Neural cell (in vitro differentiated cells): ENCODE measurements at regions not wholly inside any gene's neighbourhood (a gene's known extent, or its start where the extent isn't known, plus 50 kb on each side); places are given as distances from the start of the nearest gene placed in this dataset.

ENCODE experiments used
- H2AFZ ChIP-seq: fragments of 200-600, 300-800 bp; sonication (generic), shearing (Covaris generic); 2 replicates; pipeline ENCODE4 v1.6.0; 2014; ENCODE audit warnings: low read depth, mild to moderate bottlenecking, antibody characterized with exemption, low read length, moderate library complexity
- H3F3A ChIP-seq: fragments of 200-600 bp; shearing (Covaris generic); 2 replicates; pipeline ENCODE4 v1.6.1; 2016; ENCODE audit warnings: mild to moderate bottlenecking, moderate library complexity, mixed read lengths, antibody characterized with exemption, low read length; ENCODE audit not compliant: insufficient read depth, poor library complexity, severe bottlenecking
- H3K27ac ChIP-seq: fragments of 200-600, 300-800 bp; sonication (generic), shearing (Covaris generic); 2 replicates; pipeline ENCODE4 v1.5.1; 2014; ENCODE audit warnings: mild to moderate bottlenecking, low read length, moderate library complexity
- H3K27me3 ChIP-seq: fragments of 300-800, 200-600 bp; sonication (generic), shearing (Covaris generic); 2 replicates; pipeline ENCODE4 v1.6.0; 2014; ENCODE audit warnings: mild to moderate bottlenecking, low read depth, low read length, moderate library complexity; ENCODE audit not compliant: insufficient read depth
- H3K36me3 ChIP-seq: fragments of 300-800, 200-600 bp; sonication (generic), shearing (Covaris generic); 2 replicates; pipeline ENCODE4 v1.5.1; 2014; ENCODE audit warnings: mild to moderate bottlenecking, antibody characterized with exemption, low read length, moderate library complexity; ENCODE audit not compliant: insufficient read depth
- H3K4me2 ChIP-seq: fragments of 300-800, 200-600 bp; sonication (generic), shearing (Covaris generic); 2 replicates; pipeline ENCODE4 v1.6.0; 2014; ENCODE audit warnings: mild to moderate bottlenecking, low read length
- H3K4me3 ChIP-seq: fragments of 300-800, 200-600 bp; sonication (generic), shearing (Covaris generic); 2 replicates; pipeline ENCODE4 v1.5.1; 2014; ENCODE audit warnings: mild to moderate bottlenecking, low read length, moderate library complexity
- H3K79me2 ChIP-seq: fragments of 200-600 bp; shearing (Covaris generic); replicated peaks from 2 replicates; pipeline ENCODE4 v1.6.0; 2014; ENCODE audit warnings: mild to moderate bottlenecking, low read length, moderate library complexity; ENCODE audit not compliant: insufficient read depth
- H3K9ac ChIP-seq: fragments of 300-800, 200-600 bp; sonication (generic), shearing (Covaris generic); 2 replicates; pipeline ENCODE4 v1.6.1; 2016; ENCODE audit warnings: mild to moderate bottlenecking, low read length, mixed read lengths
- H3K9me2 ChIP-seq: fragments of 200-600 bp; shearing (Covaris generic); 2 replicates; pipeline ENCODE4 v1.6.1; 2016; ENCODE audit warnings: mild to moderate bottlenecking, low read length, mixed read lengths; ENCODE audit not compliant: insufficient read depth
- H3K9me3 ChIP-seq: fragments of 200-600, 300-800 bp; sonication (generic), shearing (Covaris generic); 2 replicates; pipeline ENCODE4 v1.6.1; 2016; ENCODE audit warnings: mild to moderate bottlenecking, mixed run types, low read length, moderate library complexity, mixed read lengths
- H4K20me1 ChIP-seq: fragments of 200-600 bp; shearing (Covaris generic); 2 replicates; pipeline ENCODE4 v1.6.1; 2016; ENCODE audit warnings: mild to moderate bottlenecking, mixed run types; ENCODE audit not compliant: insufficient read depth
- CTCF ChIP-seq: fragments of 450-650 bp; IDR thresholded peaks from 2 replicates; pipeline ENCODE4 v1.5.1; 2014; ENCODE audit warnings: antibody characterized with exemption, mild to moderate bottlenecking, moderate library complexity; ENCODE audit not compliant: poor library complexity, severe bottlenecking
- EP300 ChIP-seq: fragments of 450-650 bp; conservative IDR thresholded peaks from 2 replicates; pipeline ENCODE4 v1.6.1; 2014; ENCODE audit warnings: antibody characterized with exemption, mild to moderate bottlenecking, moderate library complexity; ENCODE audit not compliant: poor library complexity, severe bottlenecking
- EZH2 ChIP-seq: fragments of 200-600, 300-800 bp; shearing (Covaris generic), sonication (generic); IDR thresholded peaks from 2 replicates; pipeline ENCODE4 v1.6.1; 2014; ENCODE audit warnings: antibody characterized with exemption, low read length, borderline replicate concordance, mild to moderate bottlenecking; ENCODE audit not compliant: insufficient read depth, poor library complexity, severe bottlenecking
- MXI1 ChIP-seq: fragments of 450-650 bp; conservative IDR thresholded peaks from 2 replicates; pipeline ENCODE4 v1.6.1; 2014; ENCODE audit warnings: antibody characterized with exemption, mild to moderate bottlenecking; ENCODE audit not compliant: poor library complexity, severe bottlenecking
- POLR2AphosphoS5 ChIP-seq: IDR thresholded peaks from 2 replicates; pipeline ENCODE4 v1.6.1; 2012
- RAD21 ChIP-seq: fragments of 450-650 bp; conservative IDR thresholded peaks from 2 replicates; pipeline ENCODE4 v1.6.1; 2014; ENCODE audit warnings: antibody characterized with exemption, mild to moderate bottlenecking, moderate library complexity
- REST ChIP-seq: IDR thresholded peaks from 2 replicates; pipeline ENCODE4 v1.6.1; 2012; ENCODE audit warnings: borderline replicate concordance
- SMC3 ChIP-seq: fragments of 450-650 bp; conservative IDR thresholded peaks from 2 replicates; pipeline ENCODE4 v1.6.1; 2014; ENCODE audit warnings: antibody characterized with exemption, mild to moderate bottlenecking, moderate library complexity; ENCODE audit not compliant: poor library complexity
- TAF1 ChIP-seq: IDR thresholded peaks from 2 replicates; pipeline ENCODE4 v1.6.1; 2012; ENCODE audit warnings: low read depth

- H3K9me3 ChIP-seq: no peaks in the 10 kb centered on the region
- TF ChIP-seq MXI1: no peak
- no peak for TF ChIP-seq REST
- no peak for TF ChIP-seq POLR2AphosphoS5
- no peak for TF ChIP-seq EZH2
- TF ChIP-seq CTCF: no peak
- no peak for TF ChIP-seq EP300
- no peak for TF ChIP-seq SMC3
- no peak for TF ChIP-seq RAD21
- no peak for TF ChIP-seq TAF1
- H4K20me1 ChIP-seq: no peaks in the 10 kb centered on the region
- H3F3A ChIP-seq: no peaks in the 10 kb centered on the region
- H3K4me3 ChIP-seq: no peak overlapping the region
- H3K4me2 ChIP-seq: no peak overlapping the region
- no peak overlapping the region for H2AFZ ChIP-seq
- H3K27ac ChIP-seq: no peak overlapping the region
- H3K27me3 ChIP-seq: no peaks in the 10 kb centered on the region
- H3K36me3 ChIP-seq: no peaks in the 10 kb centered on the region
- no peak overlapping the region for H3K9ac ChIP-seq
- H3K9me2 ChIP-seq: no peaks in the 10 kb centered on the region
- H3K79me2 ChIP-seq: no peaks in the 10 kb centered on the region
These were observed 253.8 kb upstream of the STXBP5 start for GRCh38 chr6:146950351-146950835.

DNA sequence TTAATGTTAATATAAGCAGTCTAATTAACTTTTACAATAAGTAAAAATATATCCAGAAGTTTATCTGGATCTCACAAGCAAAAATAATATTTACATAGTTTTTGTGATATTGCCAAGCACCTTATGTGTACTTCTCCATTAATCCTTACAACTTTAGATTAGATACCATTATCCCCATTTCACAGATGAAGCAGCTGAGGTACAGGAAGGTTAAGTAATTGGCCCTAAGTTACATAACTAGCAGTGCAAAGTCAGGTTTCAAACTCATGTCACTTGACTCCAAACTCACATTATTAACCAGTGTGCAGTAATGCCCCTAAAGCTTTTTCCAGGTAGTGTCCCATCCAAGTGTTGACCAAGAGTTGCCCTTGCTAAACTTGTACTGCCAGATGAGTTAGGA, 248.6 kb upstream of the STXBP5 start:
- Histone ChIP-seq H4K20me1 (no peaks in the 10 kb centered on the region), H3K9me2 (no peaks in the 10 kb centered on the region), H3K4me2 (no peak overlapping the region), H3K4me3 (no peak overlapping the region), H3K79me2 (no peaks in the 10 kb centered on the region), H3K36me3 (no peaks in the 10 kb centered on the region), H3K9ac (no peak overlapping the region), H2AFZ (no peak overlapping the region), H3F3A (no peaks in the 10 kb centered on the region), H3K27me3 (no peaks in the 10 kb centered on the region), H3K9me3 (no peaks in the 10 kb centered on the region), H3K27ac (no peak overlapping the region)
- TF ChIP-seq SMC3 (no peak), POLR2AphosphoS5 (no peak), RAD21 (no peak), EZH2 (no peak), REST (no peak), EP300 (no peak), MXI1 (no peak)
